GM20000 (cell line): ENCODE measurements at regions not wholly inside any gene's neighbourhood (a gene's known extent, or its start where the extent isn't known, plus 50 kb on each side); places are given as distances from the start of the nearest gene placed in this dataset.

Experiments
- DNase-seq: peaks from one replicate; pipeline ENCODE4 v3.0.0; 2012; ENCODE audit warnings: low spot score
- CTCF ChIP-seq: IDR thresholded peaks from 2 replicates; pipeline ENCODE4 v1.5.1; 2012; ENCODE audit warnings: mild to moderate bottlenecking, control low read depth; ENCODE audit errors: extremely low read depth, missing control alignments

GRCh38 chr2:16109821-16110310 lies 169.5 kb downstream of the MYCN start:
- TF ChIP-seq CTCF = no peak
- no peak for DNase-seq

- no peak for TF ChIP-seq CTCF
Observed at GRCh38 chr2:16109368-16109820, 169.0 kb downstream of the MYCN start.

GRCh38 chr2:16107246-16107645 lies 166.9 kb downstream of the MYCN start:
- no peak for TF ChIP-seq CTCF
- no peak for DNase-seq

More at GRCh38 chr2:16109368-16109820, 169.0 kb downstream of the MYCN start:
- no peak for DNase-seq

DNA sequence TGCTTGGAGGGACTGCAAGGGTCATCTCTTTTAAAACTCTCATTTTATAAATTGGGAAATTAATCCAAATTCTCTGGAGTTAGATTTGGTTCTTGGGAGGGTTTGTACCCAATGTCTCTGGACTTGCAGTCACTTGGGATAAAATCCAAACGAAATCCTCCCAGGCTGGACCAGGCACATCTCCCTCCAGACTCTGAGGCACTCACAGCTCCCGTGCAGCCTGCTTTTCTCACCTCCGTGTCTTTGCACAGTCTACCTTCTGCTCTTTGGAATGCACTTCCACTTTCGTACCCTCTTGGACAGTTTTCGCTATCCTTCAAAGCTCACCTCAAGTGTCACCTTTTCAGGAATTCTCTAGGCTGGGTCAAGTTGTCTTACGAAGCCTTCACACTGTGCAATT lies 166.3 kb downstream of the MYCN start:
- DNase-seq = no peak
- TF ChIP-seq CTCF = no peak

DNA sequence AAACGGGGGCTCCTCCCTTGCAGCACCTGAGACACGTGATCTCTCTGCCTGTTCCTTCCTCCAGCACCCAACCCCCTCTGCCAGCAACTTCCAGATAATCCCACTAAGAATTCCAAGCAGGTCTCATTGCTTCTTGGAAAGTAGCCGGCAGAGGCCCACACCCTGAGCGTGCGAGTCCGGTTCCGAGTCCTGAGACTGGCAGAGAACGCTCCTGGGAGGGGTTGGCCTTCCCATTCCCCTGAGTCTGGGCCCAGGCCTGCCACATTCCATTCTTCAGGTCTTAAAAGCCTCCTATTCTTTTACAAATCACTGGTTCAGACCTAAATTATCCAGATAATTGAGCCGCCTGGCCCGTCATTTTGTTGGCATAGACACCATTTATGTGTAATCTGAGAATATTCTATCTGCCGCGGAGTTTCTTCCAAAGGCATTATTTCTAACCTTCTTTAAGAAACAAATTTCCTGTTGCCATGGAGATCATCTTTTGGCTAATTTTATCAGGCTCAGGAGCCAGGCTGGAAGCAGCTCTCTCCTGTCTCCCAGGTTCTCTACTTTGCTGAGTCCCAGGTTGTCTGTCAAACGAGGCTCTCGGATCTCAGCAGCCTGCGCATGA lies 165.4 kb downstream of the MYCN start:
- no peak for DNase-seq
- no peak for TF ChIP-seq CTCF

GRCh38 chr2:16104949-16105668 lies 164.8 kb downstream of the MYCN start:
- DNase-seq = no peak

More at GRCh38 chr2:16104949-16105668, 164.8 kb downstream of the MYCN start:
- TF ChIP-seq CTCF = no peak
